Keratinocyte (primary cell): ENCODE measurements at regions not wholly inside any gene's neighbourhood (a gene's known extent, or its start where the extent isn't known, plus 50 kb on each side); places are given as distances from the start of the nearest gene placed in this dataset.

Experiments used
- EZH2 ChIP-seq: IDR thresholded peaks from one replicate; pipeline ENCODE4 v1.6.1; 2012; ENCODE audit warnings: inconsistent platforms, mild to moderate bottlenecking, low read length, moderate library complexity
- TF ChIP-seq, protein P1 (sequence below), 3 experiments: IDR thresholded peaks in 1 of 3; conservative IDR thresholded peaks in 1 of 3; optimal IDR thresholded peaks in 1 of 3; 2 replicates in 2 of 3; 3 replicates in 1 of 3; pipeline versions ENCODE3 to v1.5.1; 2011; ENCODE audit warnings: low read length in 3 of 3, mild to moderate bottlenecking in 3 of 3, moderate library complexity in 2 of 3, control low read depth in 1 of 3, inconsistent platforms in 1 of 3; ENCODE audit not compliant: insufficient read depth in 2 of 3; ENCODE audit errors: extremely low read depth in 1 of 3

- TF ChIP-seq, protein P1, sequence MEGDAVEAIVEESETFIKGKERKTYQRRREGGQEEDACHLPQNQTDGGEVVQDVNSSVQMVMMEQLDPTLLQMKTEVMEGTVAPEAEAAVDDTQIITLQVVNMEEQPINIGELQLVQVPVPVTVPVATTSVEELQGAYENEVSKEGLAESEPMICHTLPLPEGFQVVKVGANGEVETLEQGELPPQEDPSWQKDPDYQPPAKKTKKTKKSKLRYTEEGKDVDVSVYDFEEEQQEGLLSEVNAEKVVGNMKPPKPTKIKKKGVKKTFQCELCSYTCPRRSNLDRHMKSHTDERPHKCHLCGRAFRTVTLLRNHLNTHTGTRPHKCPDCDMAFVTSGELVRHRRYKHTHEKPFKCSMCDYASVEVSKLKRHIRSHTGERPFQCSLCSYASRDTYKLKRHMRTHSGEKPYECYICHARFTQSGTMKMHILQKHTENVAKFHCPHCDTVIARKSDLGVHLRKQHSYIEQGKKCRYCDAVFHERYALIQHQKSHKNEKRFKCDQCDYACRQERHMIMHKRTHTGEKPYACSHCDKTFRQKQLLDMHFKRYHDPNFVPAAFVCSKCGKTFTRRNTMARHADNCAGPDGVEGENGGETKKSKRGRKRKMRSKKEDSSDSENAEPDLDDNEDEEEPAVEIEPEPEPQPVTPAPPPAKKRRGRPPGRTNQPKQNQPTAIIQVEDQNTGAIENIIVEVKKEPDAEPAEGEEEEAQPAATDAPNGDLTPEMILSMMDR (optimal IDR thresholded peaks at IDR 0.05 in 1 of 3, IDR thresholded peaks at IDR 0.05 in 1 of 3, conservative IDR thresholded peaks at IDR 0.05 in 1 of 3; ENCODE audit: extremely low read depth in 1 of 3, insufficient read depth in 2 of 3, low read length in 3 of 3), result no peak
- TF ChIP-seq EZH2, result no peak
Observed at GRCh38 chr14:26213846-26214575, 383.8 kb downstream of the NOVA1 start.
